HG02981 (cell line): ENCODE measurements at regions not wholly inside any gene's neighbourhood (a gene's known extent, or its start where the extent isn't known, plus 50 kb on each side); places are given as distances from the start of the nearest gene placed in this dataset.

ENCODE experiments used
- ATAC-seq: cut with Tn5 transposase; IDR thresholded peaks from one replicate; pipeline ENCODE4 v1.9.1; 2021; ENCODE audit warnings: mild to moderate bottlenecking, moderate library complexity; ENCODE audit not compliant: unreplicated experiment

- no peak for ATAC-seq
Measured at GRCh38 chr1:29993950-29994349, 729.4 kb downstream of the MATN1 start.

GRCh38 chr1:29991815-29992214 is 731.6 kb downstream of the MATN1 start:
- ATAC-seq = no peak

- ATAC-seq = no peak
Measured at GRCh38 chr1:29991025-29991424, 732.4 kb downstream of the MATN1 start.

- no peak for ATAC-seq
Measured at GRCh38 chr1:29990304-29990703, 733.1 kb downstream of the MATN1 start.

- no peak for ATAC-seq
Measured at GRCh38 chr1:29986986-29987385, 736.4 kb downstream of the MATN1 start.

GRCh38 chr1:29985606-29985945 is 737.8 kb downstream of the MATN1 start:
- no peak for ATAC-seq

GRCh38 chr1:29984862-29985605 is 738.4 kb downstream of the MATN1 start:
- no peak for ATAC-seq

GRCh38 chr1:29984166-29984861 is 739.1 kb downstream of the MATN1 start:
- ATAC-seq = no peak

- no peak for ATAC-seq
Measured at GRCh38 chr1:29983321-29983720, 740.1 kb downstream of the MATN1 start.

- no peak for ATAC-seq
Measured at GRCh38 chr1:29981586-29982239, 741.7 kb downstream of the MATN1 start.

GRCh38 chr1:29977550-29977949 is 741.2 kb downstream of the PTPRU start:
- no peak for ATAC-seq

- ATAC-seq = no peak
Measured at GRCh38 chr1:29975036-29975694, 738.8 kb downstream of the PTPRU start.

- ATAC-seq = no peak
Measured at GRCh38 chr1:29974316-29974724, 738.0 kb downstream of the PTPRU start.

- ATAC-seq = no peak
Measured at GRCh38 chr1:29973406-29973805, 737.1 kb downstream of the PTPRU start.

GRCh38 chr1:29972421-29973053 is 736.2 kb downstream of the PTPRU start:
- ATAC-seq = no peak

- ATAC-seq = no peak
Measured at GRCh38 chr1:29971703-29972102, 735.4 kb downstream of the PTPRU start.

- no peak for ATAC-seq
Measured at GRCh38 chr1:29970747-29971325, 734.5 kb downstream of the PTPRU start.

GRCh38 chr1:29969576-29969975 is 733.3 kb downstream of the PTPRU start:
- ATAC-seq = no peak

- ATAC-seq = no peak
Measured at GRCh38 chr1:29967261-29967660, 730.9 kb downstream of the PTPRU start.

GRCh38 chr1:29966526-29967045 is 730.3 kb downstream of the PTPRU start:
- ATAC-seq = no peak
